ENCODE measurements at regions not wholly inside any gene's neighbourhood (a gene's known extent, or its start where the extent isn't known, plus 50 kb on each side); places are given as distances from the start of the nearest gene placed in this dataset.

- H3K4me1 Mint-ChIP-seq: no peaks in the 10 kb centered on the region
- no peak overlapping the region for H3K4me3 Mint-ChIP-seq
- no peaks in the 10 kb centered on the region for H3K36me3 Mint-ChIP-seq
- no peaks in the 10 kb centered on the region for H3K27me3 Mint-ChIP-seq
- H3K27ac Mint-ChIP-seq: no peak overlapping the region
- no peaks in the 10 kb centered on the region for H3K9me3 Mint-ChIP-seq
These were observed 134.7 kb downstream of the KLF5 start for GRCh38 chr13:73193554-73193953.

- Mint-ChIP-seq H3K27me3 (no peaks in the 10 kb centered on the region), H3K27ac (no peak overlapping the region), H3K9me3 (no peaks in the 10 kb centered on the region), H3K4me3 (no peak overlapping the region), H3K36me3 (no peaks in the 10 kb centered on the region), H3K4me1 (no peaks in the 10 kb centered on the region)
These were observed 131.7 kb downstream of the KLF5 start for GRCh38 chr13:73190477-73190876.

GRCh38 chr13:73189776-73190175, 131.0 kb downstream of the KLF5 start:
- no peak overlapping the region for H3K4me3 Mint-ChIP-seq
- H3K4me1 Mint-ChIP-seq: no peaks in the 10 kb centered on the region
- no peak overlapping the region for H3K27ac Mint-ChIP-seq
- H3K27me3 Mint-ChIP-seq: no peaks in the 10 kb centered on the region
- H3K36me3 Mint-ChIP-seq: no peaks in the 10 kb centered on the region
- no peaks in the 10 kb centered on the region for H3K9me3 Mint-ChIP-seq

- no peaks in the 10 kb centered on the region for H3K9me3 Mint-ChIP-seq
- H3K27ac Mint-ChIP-seq: no peak overlapping the region
- H3K4me1 Mint-ChIP-seq: no peaks in the 10 kb centered on the region
- H3K27me3 Mint-ChIP-seq: no peaks in the 10 kb centered on the region
- no peak overlapping the region for H3K4me3 Mint-ChIP-seq
- no peaks in the 10 kb centered on the region for H3K36me3 Mint-ChIP-seq
These were observed 130.6 kb downstream of the KLF5 start for GRCh38 chr13:73189362-73189761.

GRCh38 chr13:73187106-73187505, 128.3 kb downstream of the KLF5 start:
- H3K36me3 Mint-ChIP-seq: no peaks in the 10 kb centered on the region
- H3K27me3 Mint-ChIP-seq: peaks cover 4% of the 10 kb centered on the region
- no peak overlapping the region for H3K4me3 Mint-ChIP-seq
- H3K27ac Mint-ChIP-seq: no peak overlapping the region
- no peaks in the 10 kb centered on the region for H3K9me3 Mint-ChIP-seq
- H3K4me1 Mint-ChIP-seq: no peaks in the 10 kb centered on the region

GRCh38 chr13:73179650-73180274, 121.0 kb downstream of the KLF5 start:
- Mint-ChIP-seq H3K27ac (no peak overlapping the region), H3K4me3 (no peak overlapping the region), H3K36me3 (no peaks in the 10 kb centered on the region), H3K9me3 (no peaks in the 10 kb centered on the region), H3K4me1 (no peaks in the 10 kb centered on the region), H3K27me3 (peaks cover 4% of the 10 kb centered on the region)

GRCh38 chr13:73177916-73178565, 119.2 kb downstream of the KLF5 start:
- no peak overlapping the region for H3K27ac Mint-ChIP-seq
- peaks cover 3% of the 10 kb centered on the region for H3K27me3 Mint-ChIP-seq

GRCh38 chr13:73177017-73177416, 118.2 kb downstream of the KLF5 start:
- Mint-ChIP-seq H3K4me1 (no peaks in the 10 kb centered on the region), H3K27me3 (no peaks in the 10 kb centered on the region)

More at GRCh38 chr13:73177916-73178565, 119.2 kb downstream of the KLF5 start:
- no peaks in the 10 kb centered on the region for H3K9me3 Mint-ChIP-seq
- no peaks in the 10 kb centered on the region for H3K36me3 Mint-ChIP-seq
- no peaks in the 10 kb centered on the region for H3K4me1 Mint-ChIP-seq
- H3K4me3 Mint-ChIP-seq: no peak overlapping the region

GRCh38 chr13:73174521-73175010, 115.8 kb downstream of the KLF5 start:
- peaks cover 4% of the 10 kb centered on the region for H3K4me1 Mint-ChIP-seq
- H3K36me3 Mint-ChIP-seq: no peaks in the 10 kb centered on the region
- no peaks in the 10 kb centered on the region for H3K9me3 Mint-ChIP-seq
- no peaks in the 10 kb centered on the region for H3K27me3 Mint-ChIP-seq
- H3K4me3 Mint-ChIP-seq: no peak overlapping the region
- no peak overlapping the region for H3K27ac Mint-ChIP-seq

More at GRCh38 chr13:73177017-73177416, 118.2 kb downstream of the KLF5 start:
- Mint-ChIP-seq H3K36me3 (no peaks in the 10 kb centered on the region), H3K4me3 (no peak overlapping the region), H3K9me3 (no peaks in the 10 kb centered on the region), H3K27ac (no peak overlapping the region)

GRCh38 chr13:73173279-73173811, 114.5 kb downstream of the KLF5 start:
- H3K4me3 Mint-ChIP-seq: no peak overlapping the region
- H3K27ac Mint-ChIP-seq: no peak overlapping the region
- H3K36me3 Mint-ChIP-seq: no peaks in the 10 kb centered on the region
- H3K27me3 Mint-ChIP-seq: no peaks in the 10 kb centered on the region
- peaks cover 4% of the 10 kb centered on the region for H3K4me1 Mint-ChIP-seq
- no peaks in the 10 kb centered on the region for H3K9me3 Mint-ChIP-seq

- H3K9me3 Mint-ChIP-seq: no peaks in the 10 kb centered on the region
These were observed 113.1 kb downstream of the KLF5 start for GRCh38 chr13:73171926-73172325.

GRCh38 chr13:73171271-73171682, 112.5 kb downstream of the KLF5 start:
- Mint-ChIP-seq H3K36me3 (no peaks in the 10 kb centered on the region), H3K9me3 (no peaks in the 10 kb centered on the region)

More at GRCh38 chr13:73171926-73172325, 113.1 kb downstream of the KLF5 start:
- H3K36me3 Mint-ChIP-seq: no peaks in the 10 kb centered on the region
- H3K27ac Mint-ChIP-seq: no peak overlapping the region
- peaks cover 4% of the 10 kb centered on the region for H3K4me1 Mint-ChIP-seq
- H3K4me3 Mint-ChIP-seq: no peak overlapping the region
- no peaks in the 10 kb centered on the region for H3K27me3 Mint-ChIP-seq

GRCh38 chr13:73169971-73170370, 111.2 kb downstream of the KLF5 start:
- no peaks in the 10 kb centered on the region for H3K36me3 Mint-ChIP-seq
- no peak overlapping the region for H3K4me3 Mint-ChIP-seq
- H3K4me1 Mint-ChIP-seq: peaks cover 4% of the 10 kb centered on the region
- H3K27me3 Mint-ChIP-seq: no peaks in the 10 kb centered on the region
- no peaks in the 10 kb centered on the region for H3K9me3 Mint-ChIP-seq
- H3K27ac Mint-ChIP-seq: no peak overlapping the region

More at GRCh38 chr13:73171271-73171682, 112.5 kb downstream of the KLF5 start:
- no peak overlapping the region for H3K27ac Mint-ChIP-seq
- peaks cover 4% of the 10 kb centered on the region for H3K4me1 Mint-ChIP-seq
- H3K27me3 Mint-ChIP-seq: no peaks in the 10 kb centered on the region
- H3K4me3 Mint-ChIP-seq: no peak overlapping the region

GRCh38 chr13:73168953-73169401, 110.2 kb downstream of the KLF5 start:
- Mint-ChIP-seq H3K27me3 (no peaks in the 10 kb centered on the region), H3K4me1 (peaks cover 4% of the 10 kb centered on the region), H3K36me3 (no peaks in the 10 kb centered on the region), H3K9me3 (no peaks in the 10 kb centered on the region), H3K27ac (no peak overlapping the region), H3K4me3 (no peak overlapping the region)

GRCh38 chr13:73168226-73168952, 109.6 kb downstream of the KLF5 start:
- H3K4me3 Mint-ChIP-seq: no peak overlapping the region
- H3K4me1 Mint-ChIP-seq: peaks cover 4% of the 10 kb centered on the region
- H3K36me3 Mint-ChIP-seq: no peaks in the 10 kb centered on the region
- H3K27me3 Mint-ChIP-seq: no peaks in the 10 kb centered on the region
- H3K9me3 Mint-ChIP-seq: no peaks in the 10 kb centered on the region
- no peak overlapping the region for H3K27ac Mint-ChIP-seq

All from activated naive CD4-positive, alpha-beta T cell treated with anti-CD3 and anti-CD28 coated beads, Interleukin-2, amount 50 U/mL, for 24 hours (primary cell).